ENCODE measurements at regions not wholly inside any gene's neighbourhood (a gene's known extent, or its start where the extent isn't known, plus 50 kb on each side); places are given as distances from the start of the nearest gene placed in this dataset.

DNA sequence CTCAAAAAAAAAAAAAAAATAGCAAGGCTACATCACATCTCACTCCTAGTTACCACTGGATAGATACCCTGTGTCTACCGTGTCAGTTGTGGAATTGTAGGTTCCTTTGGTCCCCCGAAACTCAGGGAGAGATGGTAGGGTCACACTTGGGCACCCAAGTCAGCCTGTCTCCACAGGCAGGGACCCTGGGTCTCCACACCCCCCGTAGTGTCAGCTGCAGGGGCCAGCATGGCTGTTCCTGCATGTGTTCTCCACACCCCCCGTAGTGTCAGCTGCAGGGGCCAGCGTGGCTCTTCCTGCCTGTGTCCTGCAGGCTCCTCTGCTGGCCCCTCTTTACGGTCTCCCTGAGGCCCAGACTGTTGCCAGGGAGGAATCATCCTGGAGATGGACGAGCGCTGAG is 282.1 kb downstream of the BRD1 start:
- TF ChIP-seq GATA3 (IDR thresholded peaks at IDR 0.05; ENCODE audit: low read depth, low read length) (no peak), GATA2 (IDR thresholded peaks at IDR 0.05; ENCODE audit: low read depth, low read length) (no peak)
